Stimulated activated CD4-positive, alpha-beta T cell treated with anti-CD3 and anti-CD28 coated beads, Interleukin-4, amount 100 ng/mL, for 24 hours (primary cell): ENCODE measurements at regions not wholly inside any gene's neighbourhood (a gene's known extent, or its start where the extent isn't known, plus 50 kb on each side); places are given as distances from the start of the nearest gene placed in this dataset.

Experiments used
- DNase-seq: peaks from one replicate; pipeline ENCODE4 v3.0.0-alpha.2; 2020

GRCh38 chr15:70213794-70214193 lies 116.1 kb upstream of the TLE3 start:
- no peak for DNase-seq

GRCh38 chr15:70212963-70213315 lies 115.2 kb upstream of the TLE3 start:
- no peak for DNase-seq

GRCh38 chr15:70212286-70212962 lies 114.7 kb upstream of the TLE3 start:
- DNase-seq = no peak

GRCh38 chr15:70210528-70210927 lies 112.8 kb upstream of the TLE3 start:
- no peak for DNase-seq

- DNase-seq = no peak
These were observed 112.4 kb upstream of the TLE3 start for GRCh38 chr15:70210076-70210475.

- DNase-seq = no peak
These were observed 111.8 kb upstream of the TLE3 start for GRCh38 chr15:70209499-70209898.

- DNase-seq = no peak
These were observed 110.6 kb upstream of the TLE3 start for GRCh38 chr15:70208332-70208731.

- no peak for DNase-seq
These were observed 109.0 kb upstream of the TLE3 start for GRCh38 chr15:70206668-70207067.

- DNase-seq = no peak
These were observed 106.9 kb upstream of the TLE3 start for GRCh38 chr15:70204652-70205051.

GRCh38 chr15:70203981-70204560 lies 106.4 kb upstream of the TLE3 start:
- DNase-seq = no peak

GRCh38 chr15:70202756-70203155 lies 105.0 kb upstream of the TLE3 start:
- no peak for DNase-seq

GRCh38 chr15:70201425-70201775 lies 103.7 kb upstream of the TLE3 start:
- no peak for DNase-seq

- DNase-seq = no peak
These were observed 103.1 kb upstream of the TLE3 start for GRCh38 chr15:70200511-70201424.

- DNase-seq = no peak
These were observed 102.1 kb upstream of the TLE3 start for GRCh38 chr15:70199540-70200410.

- no peak for DNase-seq
These were observed 101.4 kb upstream of the TLE3 start for GRCh38 chr15:70199124-70199482.

GRCh38 chr15:70198441-70199123 lies 100.9 kb upstream of the TLE3 start:
- DNase-seq = no peak

- DNase-seq = no peak
These were observed 100.2 kb upstream of the TLE3 start for GRCh38 chr15:70197945-70198361.

- no peak for DNase-seq
These were observed 99.7 kb upstream of the TLE3 start for GRCh38 chr15:70197318-70197944.

- peak; percentile 59 for DNase-seq
These were observed 98.9 kb upstream of the TLE3 start for GRCh38 chr15:70196372-70197316.

GRCh38 chr15:70195587-70196305 lies 98.0 kb upstream of the TLE3 start:
- no peak for DNase-seq
